Activated naive CD4-positive, alpha-beta T cell treated with anti-CD3 and anti-CD28 coated beads, Interleukin-2, amount 50 U/mL, for 24 hours (primary cell): ENCODE measurements at regions not wholly inside any gene's neighbourhood (a gene's known extent, or its start where the extent isn't known, plus 50 kb on each side); places are given as distances from the start of the nearest gene placed in this dataset.
"Not testable (repeated sequence)": the region's sequence is repeated elsewhere in the genome, so short reads cannot be mapped to it uniquely, and the experiment has no call there.

Experiments used
- H3K27ac Mint-ChIP-seq: one replicate; pipeline ENCODE4 v1.8.0; 2021; ENCODE audit warnings: mild to moderate bottlenecking, mixed read lengths
- H3K27me3 Mint-ChIP-seq: one replicate; pipeline ENCODE4 v1.8.0; 2021; ENCODE audit warnings: mixed read lengths
- H3K36me3 Mint-ChIP-seq: one replicate; pipeline ENCODE4 v1.8.0; 2021; ENCODE audit warnings: mixed read lengths
- H3K4me1 Mint-ChIP-seq: one replicate; pipeline ENCODE4 v1.8.0; 2021; ENCODE audit warnings: mixed read lengths
- H3K4me3 Mint-ChIP-seq: one replicate; pipeline ENCODE4 v1.8.0; 2021; ENCODE audit warnings: mild to moderate bottlenecking, mixed read lengths
- H3K9me3 Mint-ChIP-seq: one replicate; pipeline ENCODE4 v1.8.0; 2021; ENCODE audit warnings: mixed read lengths

DNA sequence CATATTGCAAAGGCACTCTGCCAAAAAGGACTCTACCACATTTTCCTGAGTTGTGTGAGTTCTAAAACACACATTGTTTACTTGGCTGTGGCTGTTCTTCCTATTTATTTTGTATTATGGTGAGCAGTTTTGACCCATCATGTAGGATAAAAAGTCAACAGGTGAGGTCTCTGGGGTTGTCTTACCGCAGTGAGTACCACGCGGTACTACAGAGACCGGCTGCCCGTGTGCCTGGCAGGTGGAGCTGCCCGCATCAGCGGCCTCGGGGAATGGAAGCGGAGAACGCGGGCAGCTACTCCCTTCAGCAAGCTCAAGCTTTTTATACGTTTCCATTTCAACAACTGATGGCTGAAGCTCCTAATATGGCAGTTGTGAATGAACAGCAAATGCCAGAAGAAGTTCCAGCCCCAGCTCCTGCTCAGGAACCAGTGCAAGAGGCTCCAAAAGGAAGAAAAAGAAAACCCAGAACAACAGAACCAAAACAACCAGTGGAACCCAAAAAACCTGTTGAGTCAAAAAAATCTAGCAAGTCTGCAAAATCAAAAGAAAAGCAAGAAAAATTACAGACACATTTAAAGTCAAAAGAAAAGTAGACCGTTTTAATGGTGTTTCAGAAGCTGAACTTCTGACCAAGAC, 155.3 kb upstream of the RASSF8 start:
- not testable (repeated sequence) for H3K27me3 Mint-ChIP-seq, H3K36me3 Mint-ChIP-seq, H3K9me3 Mint-ChIP-seq, H3K27ac Mint-ChIP-seq, H3K4me3 Mint-ChIP-seq
- peaks cover 15% of the 10 kb centered on the region for H3K4me1 Mint-ChIP-seq

DNA sequence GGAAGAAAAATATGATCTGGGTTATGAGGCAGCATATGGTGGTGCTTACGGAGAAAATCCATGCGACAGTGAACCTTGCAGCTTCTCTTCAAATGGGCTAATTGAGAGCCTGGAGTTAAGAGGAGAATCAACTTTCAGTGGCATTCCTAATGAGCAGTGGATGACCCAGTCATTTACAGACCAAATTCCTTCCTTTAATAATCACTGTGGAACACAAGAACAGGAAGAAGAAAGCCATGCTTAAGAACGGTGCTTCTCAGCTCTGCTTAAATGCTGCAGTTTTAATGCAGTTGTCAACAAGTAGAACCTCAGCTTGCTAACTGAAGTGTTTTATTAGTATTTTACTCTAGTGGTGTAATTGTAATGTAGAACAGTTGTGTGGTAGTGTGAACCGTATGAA, 154.2 kb upstream of the RASSF8 start:
- H3K36me3 Mint-ChIP-seq, H3K4me3 Mint-ChIP-seq, H3K27ac Mint-ChIP-seq, H3K9me3 Mint-ChIP-seq, H3K27me3 Mint-ChIP-seq: not testable (repeated sequence)
- peaks cover 15% of the 10 kb centered on the region for H3K4me1 Mint-ChIP-seq

- Mint-ChIP-seq H3K36me3 (no peaks in the 10 kb centered on the region), H3K27ac (no peak overlapping the region), H3K27me3 (no peaks in the 10 kb centered on the region), H3K9me3 (peaks cover 7% of the 10 kb centered on the region), H3K4me1 (peaks cover 10% of the 10 kb centered on the region), H3K4me3 (no peak overlapping the region)
These were observed 152.2 kb upstream of the RASSF8 start for GRCh38 chr12:25806271-25806670.

DNA sequence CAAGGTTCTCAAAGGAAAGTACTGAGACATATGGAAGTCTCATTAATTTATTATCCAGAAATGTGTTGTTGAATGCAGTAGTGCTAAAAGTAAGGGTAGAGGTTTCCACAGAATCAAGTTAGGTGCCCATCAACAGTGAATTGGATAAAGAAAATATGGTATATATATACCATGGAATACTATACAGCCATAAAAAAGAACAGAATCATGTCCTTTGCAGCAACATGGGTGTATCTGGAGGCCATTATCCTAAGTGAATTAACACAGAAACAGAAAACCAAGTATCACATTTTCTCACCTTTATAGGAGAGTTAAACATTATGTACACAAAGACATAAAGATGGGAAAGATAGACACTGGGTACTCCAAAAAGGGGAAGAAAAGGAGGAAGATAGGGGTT, 149.9 kb upstream of the RASSF8 start:
- Mint-ChIP-seq H3K9me3 (peaks cover 7% of the 10 kb centered on the region), H3K4me3 (no peak overlapping the region), H3K27me3 (no peaks in the 10 kb centered on the region), H3K4me1 (peaks cover 10% of the 10 kb centered on the region), H3K36me3 (no peaks in the 10 kb centered on the region), H3K27ac (no peak overlapping the region)

DNA sequence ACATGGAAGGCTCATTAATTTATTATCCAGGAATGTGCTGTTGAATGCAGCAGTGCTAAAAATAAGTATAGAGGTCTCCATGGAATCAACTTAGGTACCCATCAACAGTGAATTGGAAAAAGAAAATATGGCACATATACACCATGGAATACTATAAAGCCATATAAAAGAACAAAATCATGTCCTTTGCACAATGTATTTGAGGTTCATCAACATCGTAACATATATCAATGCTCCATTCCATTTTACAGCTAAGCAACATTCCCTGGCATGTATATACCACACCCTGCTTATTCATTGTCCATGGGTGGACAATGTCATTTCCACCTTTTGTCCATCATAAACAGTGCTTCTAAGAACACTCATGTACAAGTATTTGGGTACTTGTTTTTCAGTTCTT, 147.8 kb upstream of the RASSF8 start:
- H3K9me3 Mint-ChIP-seq: peaks cover 7% of the 10 kb centered on the region
- no peak overlapping the region for H3K27ac Mint-ChIP-seq
- H3K4me1 Mint-ChIP-seq: peaks cover 10% of the 10 kb centered on the region
- no peak overlapping the region for H3K4me3 Mint-ChIP-seq
- H3K27me3 Mint-ChIP-seq: no peaks in the 10 kb centered on the region
- H3K36me3 Mint-ChIP-seq: no peaks in the 10 kb centered on the region

GRCh38 chr12:25811656-25812126, 146.8 kb upstream of the RASSF8 start:
- Mint-ChIP-seq H3K4me3 (no peak overlapping the region), H3K27me3 (no peaks in the 10 kb centered on the region), H3K4me1 (peaks cover under 1% of the 10 kb centered on the region), H3K36me3 (no peaks in the 10 kb centered on the region), H3K9me3 (peaks cover 7% of the 10 kb centered on the region), H3K27ac (no peak overlapping the region)

- no peak overlapping the region for H3K27ac Mint-ChIP-seq
- peaks cover 7% of the 10 kb centered on the region for H3K9me3 Mint-ChIP-seq
- H3K36me3 Mint-ChIP-seq: no peaks in the 10 kb centered on the region
- H3K27me3 Mint-ChIP-seq: no peaks in the 10 kb centered on the region
- H3K4me3 Mint-ChIP-seq: no peak overlapping the region
- no peaks in the 10 kb centered on the region for H3K4me1 Mint-ChIP-seq
These were observed 146.2 kb upstream of the RASSF8 start for GRCh38 chr12:25812295-25812694.

GRCh38 chr12:25813843-25814242, 144.6 kb upstream of the RASSF8 start:
- H3K36me3 Mint-ChIP-seq: no peaks in the 10 kb centered on the region
- no peak overlapping the region for H3K4me3 Mint-ChIP-seq
- no peaks in the 10 kb centered on the region for H3K27me3 Mint-ChIP-seq
- H3K27ac Mint-ChIP-seq: no peak overlapping the region
- no peaks in the 10 kb centered on the region for H3K4me1 Mint-ChIP-seq
- H3K9me3 Mint-ChIP-seq: peaks cover 5% of the 10 kb centered on the region

DNA sequence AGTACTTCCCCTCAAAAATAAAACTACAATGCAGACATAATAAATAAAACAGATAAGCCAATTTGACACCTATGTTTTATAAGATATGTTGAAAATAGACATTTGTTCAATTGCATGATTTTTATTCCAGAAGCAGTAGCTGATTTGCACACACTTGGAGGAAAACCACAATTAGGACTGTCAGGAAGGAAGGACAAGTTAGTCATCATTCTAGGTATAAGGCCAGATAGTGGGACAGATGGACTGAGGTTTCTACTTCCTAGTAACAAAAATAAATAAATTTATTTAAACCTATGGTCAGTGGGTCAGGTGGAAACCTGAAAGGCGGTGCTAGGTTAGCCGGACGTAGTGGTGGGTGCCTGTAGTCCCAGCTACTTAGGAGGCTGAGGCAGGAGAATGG, 141.8 kb upstream of the RASSF8 start:
- H3K4me1 Mint-ChIP-seq: no peaks in the 10 kb centered on the region
- no peaks in the 10 kb centered on the region for H3K36me3 Mint-ChIP-seq
- H3K4me3 Mint-ChIP-seq: no peak overlapping the region
- H3K9me3 Mint-ChIP-seq: no peaks in the 10 kb centered on the region
- no peak overlapping the region for H3K27ac Mint-ChIP-seq
- H3K27me3 Mint-ChIP-seq: peaks cover 1% of the 10 kb centered on the region

DNA sequence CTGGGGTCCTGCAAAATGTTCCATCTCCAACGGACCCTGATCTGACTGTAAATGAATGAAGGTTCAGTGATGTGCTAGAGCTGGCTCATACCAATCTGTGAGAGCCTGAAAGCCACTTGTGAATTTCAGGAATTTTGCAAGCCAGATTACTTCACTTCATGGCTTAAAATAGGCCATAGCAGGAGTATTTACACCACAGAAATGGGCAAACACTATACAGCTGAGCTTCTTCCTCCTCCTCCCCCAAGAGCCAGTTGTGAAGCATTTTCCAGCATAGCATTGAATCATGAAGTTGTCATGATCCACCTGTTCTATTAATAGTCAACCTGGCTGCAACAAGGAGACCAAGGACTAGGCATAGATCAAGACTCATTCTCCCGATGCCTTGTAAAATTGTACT, 141.3 kb upstream of the RASSF8 start:
- Mint-ChIP-seq H3K27ac (no peak overlapping the region), H3K4me3 (no peak overlapping the region), H3K4me1 (no peaks in the 10 kb centered on the region), H3K9me3 (no peaks in the 10 kb centered on the region), H3K27me3 (peaks cover 1% of the 10 kb centered on the region), H3K36me3 (no peaks in the 10 kb centered on the region)

GRCh38 chr12:25818596-25819390, 139.7 kb upstream of the RASSF8 start:
- Mint-ChIP-seq H3K4me1 (no peaks in the 10 kb centered on the region), H3K27ac (no peak overlapping the region), H3K36me3 (no peaks in the 10 kb centered on the region), H3K27me3 (peaks cover 1% of the 10 kb centered on the region), H3K4me3 (no peak overlapping the region), H3K9me3 (no peaks in the 10 kb centered on the region)

DNA sequence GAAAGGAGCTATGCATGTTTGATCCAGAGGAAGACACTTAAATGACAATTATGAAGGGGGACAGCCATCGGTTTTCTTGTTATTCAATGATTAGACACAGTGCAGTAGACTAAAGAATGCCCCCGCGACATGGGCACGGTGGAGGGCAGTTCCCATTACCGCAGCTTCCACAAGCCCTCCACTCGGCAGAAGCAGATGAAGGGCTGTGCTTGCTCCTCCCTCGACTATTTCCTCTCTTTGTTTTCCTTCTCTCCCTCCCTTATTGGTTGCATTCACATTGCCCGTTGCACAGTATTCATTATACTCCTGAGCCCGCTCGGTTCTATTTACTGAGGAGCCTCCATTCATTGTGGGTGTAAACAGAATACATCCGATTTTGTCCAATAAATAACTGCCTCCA, 138.8 kb upstream of the RASSF8 start:
- no peak overlapping the region for H3K27ac Mint-ChIP-seq
- no peak overlapping the region for H3K4me3 Mint-ChIP-seq
- no peaks in the 10 kb centered on the region for H3K4me1 Mint-ChIP-seq
- no peaks in the 10 kb centered on the region for H3K9me3 Mint-ChIP-seq
- no peaks in the 10 kb centered on the region for H3K36me3 Mint-ChIP-seq
- peaks cover 2% of the 10 kb centered on the region for H3K27me3 Mint-ChIP-seq

DNA sequence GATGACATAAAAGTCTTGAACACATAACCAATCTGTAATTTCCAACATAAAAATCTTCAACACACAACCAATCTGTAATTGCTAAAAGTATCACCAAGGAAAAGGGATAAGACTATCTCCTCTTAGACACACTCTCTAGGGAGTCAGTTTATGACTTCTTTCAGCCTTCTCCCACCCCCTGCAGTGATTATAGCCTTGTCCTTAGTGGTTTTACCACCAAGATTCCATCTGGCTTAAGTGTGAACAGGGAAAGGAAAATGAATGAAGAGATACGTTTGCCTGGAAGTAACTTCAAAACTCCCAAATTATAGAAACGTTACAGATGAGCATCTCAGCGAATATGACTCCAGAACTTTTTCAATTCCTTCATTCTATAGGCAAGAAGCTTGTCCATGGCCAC, 136.2 kb upstream of the RASSF8 start:
- no peak overlapping the region for H3K4me3 Mint-ChIP-seq
- no peak overlapping the region for H3K27ac Mint-ChIP-seq
- peaks cover 2% of the 10 kb centered on the region for H3K27me3 Mint-ChIP-seq

DNA sequence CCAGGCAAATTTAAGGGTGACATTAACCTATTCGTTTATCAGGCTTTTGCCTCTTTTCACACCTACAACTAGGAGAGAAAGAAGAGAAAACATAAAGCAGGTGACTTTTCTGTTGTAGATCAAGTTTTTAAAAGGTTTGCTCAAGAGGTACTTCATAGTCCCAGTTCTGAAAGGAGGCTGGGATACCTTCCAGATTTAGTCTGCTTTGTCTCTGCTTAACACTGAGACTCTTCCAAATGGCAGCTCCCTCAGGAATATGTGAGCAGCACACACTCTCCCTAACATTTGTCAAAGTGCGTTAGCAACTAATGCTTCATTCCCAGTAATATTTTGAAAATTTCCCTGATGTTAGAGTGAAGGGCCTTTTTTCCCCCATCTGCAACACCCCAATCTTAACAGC, 133.7 kb upstream of the RASSF8 start:
- Mint-ChIP-seq H3K36me3 (no peaks in the 10 kb centered on the region), H3K27me3 (peaks cover 2% of the 10 kb centered on the region), H3K9me3 (no peaks in the 10 kb centered on the region), H3K4me1 (no peaks in the 10 kb centered on the region), H3K27ac (no peak overlapping the region), H3K4me3 (no peak overlapping the region)

More for the DNA sequence above, 136.2 kb upstream of the RASSF8 start:
- Mint-ChIP-seq H3K9me3 (no peaks in the 10 kb centered on the region), H3K4me1 (no peaks in the 10 kb centered on the region), H3K36me3 (no peaks in the 10 kb centered on the region)

DNA sequence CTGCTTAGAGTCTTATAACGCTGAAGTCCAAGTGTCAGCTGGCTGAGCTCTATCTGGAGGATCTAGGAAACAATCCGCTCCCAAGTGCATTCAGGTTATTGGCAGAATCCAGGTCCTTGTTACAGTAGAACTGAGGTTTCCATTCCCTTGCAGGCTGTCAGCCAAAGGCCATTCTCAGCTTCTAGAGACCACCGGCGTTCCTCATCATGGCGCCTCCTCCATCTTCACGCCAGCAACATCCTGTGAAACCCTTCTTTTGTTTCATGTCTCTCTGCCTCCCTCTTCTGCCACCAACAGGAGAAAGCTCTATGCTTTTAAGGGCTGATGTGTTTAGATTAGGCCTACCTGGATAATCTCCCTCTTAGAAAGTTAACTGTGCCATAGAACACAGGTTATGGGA, 133.0 kb upstream of the RASSF8 start:
- Mint-ChIP-seq H3K4me3 (no peak overlapping the region), H3K27ac (no peak overlapping the region), H3K4me1 (no peaks in the 10 kb centered on the region), H3K27me3 (peaks cover 4% of the 10 kb centered on the region), H3K36me3 (no peaks in the 10 kb centered on the region), H3K9me3 (no peaks in the 10 kb centered on the region)

DNA sequence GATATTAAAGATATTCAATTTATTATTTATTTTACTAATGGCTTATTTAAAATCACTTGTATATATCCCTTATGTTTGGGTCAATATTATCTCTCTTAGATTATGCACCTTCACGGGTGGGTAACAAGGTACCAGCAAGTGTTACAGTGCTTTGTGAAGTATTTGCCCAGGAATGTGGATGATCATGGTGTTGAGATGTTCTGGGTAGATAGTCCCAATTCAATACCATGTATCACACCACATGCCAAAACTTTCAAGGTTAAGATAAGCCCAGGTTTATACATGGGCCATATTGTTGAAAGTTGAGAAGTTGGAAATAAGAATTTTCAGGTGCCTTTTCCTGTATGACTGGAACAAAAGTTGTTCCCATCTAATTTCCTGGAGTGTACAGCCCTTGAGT, 131.3 kb upstream of the RASSF8 start:
- Mint-ChIP-seq H3K27ac (no peak overlapping the region), H3K27me3 (peaks cover 5% of the 10 kb centered on the region), H3K4me3 (no peak overlapping the region), H3K9me3 (no peaks in the 10 kb centered on the region), H3K4me1 (no peaks in the 10 kb centered on the region), H3K36me3 (no peaks in the 10 kb centered on the region)
